GM12891 (cell line): ENCODE measurements at regions not wholly inside any gene's neighbourhood (a gene's known extent, or its start where the extent isn't known, plus 50 kb on each side); places are given as distances from the start of the nearest gene placed in this dataset.
A peak's percentile ranks its signal among the peaks of the same experiment; 100 is the strongest.

Source experiments
- DNase-seq: peaks from one replicate; pipeline ENCODE4 v3.0.0; 2011; ENCODE audit warnings: low spot score; ENCODE audit not compliant: insufficient read length
- FAIRE-seq: peaks from 2 replicates; lab custom pipeline; 2011; peaks lifted over from hg19 to GRCh38; lab: Jason Lieb, UNC
- PAX5 ChIP-seq: IDR thresholded peaks from 2 replicates; pipeline ENCODE4 v1.6.1; 2011; ENCODE audit warnings: low read length, moderate library complexity, mild to moderate bottlenecking; ENCODE audit not compliant: insufficient read depth, severe bottlenecking
- POLR2A ChIP-seq: IDR thresholded peaks from 2 replicates; pipeline ENCODE4 v1.6.1; 2011; ENCODE audit warnings: low read depth, low read length, control low read depth
- POLR2AphosphoS5 ChIP-seq: IDR thresholded peaks from 2 replicates; pipeline ENCODE4 v1.6.1; 2011; ENCODE audit warnings: low read depth, low read length, control low read depth
- POU2F2 ChIP-seq: IDR thresholded peaks from 2 replicates; pipeline ENCODE4 v1.6.1; 2011; ENCODE audit warnings: low read depth, mild to moderate bottlenecking, control low read depth, low read length, moderate library complexity
- SPI1 ChIP-seq: IDR thresholded peaks from 2 replicates; pipeline ENCODE4 v1.6.1; 2011; ENCODE audit warnings: low read depth, low read length, control low read depth
- TAF1 ChIP-seq: IDR thresholded peaks from 2 replicates; pipeline ENCODE4 v1.6.1; 2011; ENCODE audit warnings: low read depth, low read length, control low read depth

GRCh38 chr3:78123058-78123457 is 1083.2 kb downstream of the ROBO2 start:
- DNase-seq (no peak), FAIRE-seq (no peak)
- TF ChIP-seq SPI1: no peak
- no peak for TF ChIP-seq POLR2AphosphoS5
- TF ChIP-seq POU2F2: no peak
- no peak for TF ChIP-seq TAF1
- TF ChIP-seq POLR2A: no peak
- no peak for TF ChIP-seq PAX5

GRCh38 chr3:78129707-78130106 is 1089.8 kb downstream of the ROBO2 start:
- no peak for FAIRE-seq
- DNase-seq: no peak
- TF ChIP-seq POLR2A: no peak
- no peak for TF ChIP-seq POU2F2
- no peak for TF ChIP-seq POLR2AphosphoS5
- TF ChIP-seq PAX5: no peak
- TF ChIP-seq SPI1: no peak
- TF ChIP-seq TAF1: no peak

- peak; percentile 83 for TF ChIP-seq SPI1
- TF ChIP-seq POLR2AphosphoS5: no peak
- no peak for TF ChIP-seq POLR2A
- FAIRE-seq: no peak
- DNase-seq: no peak
Observed at GRCh38 chr3:78130741-78131290, 1090.9 kb downstream of the ROBO2 start.

GRCh38 chr3:78134496-78134895 is 1094.6 kb downstream of the ROBO2 start:
- TF ChIP-seq TAF1 (no peak), POU2F2 (no peak), POLR2AphosphoS5 (no peak), SPI1 (no peak), PAX5 (no peak), POLR2A (no peak)
- DNase-seq: no peak
- FAIRE-seq: no peak

GRCh38 chr3:78139166-78139565 is 1099.3 kb downstream of the ROBO2 start:
- TF ChIP-seq POLR2A: no peak
- TF ChIP-seq PAX5: no peak
- no peak for TF ChIP-seq SPI1
- no peak for TF ChIP-seq TAF1
- TF ChIP-seq POLR2AphosphoS5: no peak
- no peak for TF ChIP-seq POU2F2
- DNase-seq (no peak), FAIRE-seq (no peak)

GRCh38 chr3:78140274-78140673 is 1100.4 kb downstream of the ROBO2 start:
- DNase-seq: no peak
- no peak for FAIRE-seq
- no peak for TF ChIP-seq PAX5
- no peak for TF ChIP-seq POLR2A
- no peak for TF ChIP-seq SPI1
- no peak for TF ChIP-seq TAF1
- TF ChIP-seq POLR2AphosphoS5: no peak
- TF ChIP-seq POU2F2: no peak

- TF ChIP-seq SPI1: no peak
- no peak for TF ChIP-seq POU2F2
- TF ChIP-seq TAF1: no peak
- no peak for TF ChIP-seq POLR2A
- no peak for TF ChIP-seq POLR2AphosphoS5
- no peak for TF ChIP-seq PAX5
Observed at GRCh38 chr3:78140866-78141265, 1101.0 kb downstream of the ROBO2 start.

GRCh38 chr3:78141269-78141668 is 1101.4 kb downstream of the ROBO2 start:
- no peak for FAIRE-seq
- TF ChIP-seq POLR2AphosphoS5 (no peak), POLR2A (no peak), PAX5 (no peak), POU2F2 (no peak), TAF1 (no peak), SPI1 (no peak)
- no peak for DNase-seq

More at GRCh38 chr3:78140866-78141265, 1101.0 kb downstream of the ROBO2 start:
- no peak for FAIRE-seq
- DNase-seq: no peak

- TF ChIP-seq POLR2A: no peak
- no peak for TF ChIP-seq TAF1
- no peak for TF ChIP-seq POLR2AphosphoS5
- TF ChIP-seq POU2F2: no peak
- no peak for TF ChIP-seq PAX5
- no peak for TF ChIP-seq SPI1
- no peak for DNase-seq
- FAIRE-seq: no peak
Observed at GRCh38 chr3:78143000-78143399, 1103.1 kb downstream of the ROBO2 start.

- FAIRE-seq: no peak
- DNase-seq: no peak
- TF ChIP-seq POLR2AphosphoS5 (no peak), POU2F2 (no peak), PAX5 (no peak), TAF1 (no peak), SPI1 (no peak), POLR2A (no peak)
Observed at GRCh38 chr3:78148986-78149717, 1109.3 kb downstream of the ROBO2 start.
